CD14-positive monocyte (primary cell): ENCODE measurements at regions not wholly inside any gene's neighbourhood (a gene's known extent, or its start where the extent isn't known, plus 50 kb on each side); places are given as distances from the start of the nearest gene placed in this dataset.

ENCODE experiments used
- DNase-seq, 3 donors: peaks; one replicate each; pipeline ENCODE4 v3.0.0-alpha.2; 2011 to 2022
- H2AFZ ChIP-seq: 2 replicates; pipeline ENCODE4 v1.6.0; 2012; ENCODE audit warnings: mild to moderate bottlenecking, low read depth, low read length, inconsistent platforms; ENCODE audit not compliant: insufficient read depth, poor library complexity, severe bottlenecking
- H3K27ac ChIP-seq, 2 donors: 1 replicate in 1 of 2; 2 replicates in 1 of 2; pipeline ENCODE4 v1.5.1; 2012 to 2013; ENCODE audit warnings: low read length in 2 of 2, control low read depth in 1 of 2, inconsistent platforms in 1 of 2, low read depth in 1 of 2, mild to moderate bottlenecking in 1 of 2
- H3K27me3 ChIP-seq, 2 donors: one replicate each; pipeline versions ENCODE4 v1.6.0 to v1.6.1; 2011 to 2013; ENCODE audit warnings: low read length in 2 of 2; ENCODE audit not compliant: control insufficient read depth in 2 of 2, insufficient read depth in 2 of 2
- H3K36me3 ChIP-seq, 2 donors: replicated peaks in 1 of 2; 1 replicate in 1 of 2; 2 replicates in 1 of 2; pipeline versions ENCODE4 v1.5.1 to v1.6.1; 2012 to 2013; ENCODE audit warnings: low read length in 2 of 2, control low read depth in 1 of 2, inconsistent platforms in 1 of 2, mild to moderate bottlenecking in 1 of 2; ENCODE audit not compliant: insufficient read depth in 2 of 2, control insufficient read depth in 1 of 2
- H3K4me1 ChIP-seq, 2 donors: 1 replicate in 1 of 2; 2 replicates in 1 of 2; pipeline versions ENCODE4 v1.5.1 to v1.6.1; 2012 to 2013; ENCODE audit warnings: low read length in 2 of 2, control low read depth in 1 of 2, inconsistent platforms in 1 of 2, mild to moderate bottlenecking in 1 of 2, moderate library complexity in 1 of 2; ENCODE audit not compliant: insufficient read depth in 2 of 2, control insufficient read depth in 1 of 2
- H3K4me2 ChIP-seq: replicated peaks from 2 replicates; pipeline ENCODE3; 2012; ENCODE audit warnings: low read length, moderate library complexity, mild to moderate bottlenecking; ENCODE audit not compliant: poor library complexity, severe bottlenecking; ENCODE audit errors: extremely low read depth
- H3K4me3 ChIP-seq, 3 experiments: fragments of 200-600 bp in 1 of 3; sonication (generic) in 1 of 3; replicated peaks in 1 of 3; 1 replicate in 2 of 3; 2 replicates in 1 of 3; pipeline ENCODE4 v1.5.1; 2011 to 2013; ENCODE audit warnings: low read length in 3 of 3, mild to moderate bottlenecking in 3 of 3, control low read depth in 2 of 3, low read depth in 2 of 3, inconsistent platforms in 1 of 3, moderate library complexity in 1 of 3
- H3K79me2 ChIP-seq: 2 replicates; pipeline ENCODE4 v1.6.0; 2012; ENCODE audit warnings: mild to moderate bottlenecking, control low read depth, inconsistent platforms, low read length, moderate library complexity; ENCODE audit not compliant: insufficient read depth
- H3K9ac ChIP-seq: 2 replicates; pipeline ENCODE4 v1.6.0; 2017; ENCODE audit warnings: low read length, mild to moderate bottlenecking; ENCODE audit not compliant: insufficient read depth, poor library complexity, severe bottlenecking
- H3K9me3 ChIP-seq, 2 donors: replicated peaks in 1 of 2; 1 replicate in 1 of 2; 2 replicates in 1 of 2; pipeline versions ENCODE4 v1.5.1 to v1.6.1; 2012 to 2013; ENCODE audit warnings: low read length in 2 of 2, control low read depth in 1 of 2; ENCODE audit not compliant: control insufficient read depth in 1 of 2, insufficient read depth in 1 of 2
- H4K20me1 ChIP-seq: 2 replicates; pipeline ENCODE4 v1.6.0; 2012; ENCODE audit warnings: mild to moderate bottlenecking, low read length, control low read depth, moderate library complexity; ENCODE audit not compliant: insufficient read depth
- H3K27ac Mint-ChIP-seq, 7 donors: one replicate each; pipeline ENCODE4 v1.8.0; 2020; ENCODE audit warnings: mild to moderate bottlenecking in 7 of 7, mixed read lengths in 7 of 7, moderate library complexity in 6 of 7, inconsistent platforms in 2 of 7
- H3K27me3 Mint-ChIP-seq, 3 donors: one replicate each; pipeline ENCODE4 v1.8.0; 2021 to 2022; ENCODE audit warnings: low read depth in 3 of 3, mild to moderate bottlenecking in 3 of 3, mixed read lengths in 3 of 3, moderate library complexity in 3 of 3, inconsistent platforms in 1 of 3
- H3K36me3 Mint-ChIP-seq, 2 donors: one replicate each; pipeline ENCODE4 v1.8.0; 2020; ENCODE audit warnings: mixed read lengths in 2 of 2, inconsistent platforms in 1 of 2, mild to moderate bottlenecking in 1 of 2
- H3K4me1 Mint-ChIP-seq: one replicate; pipeline ENCODE4 v1.8.0; 2020; ENCODE audit warnings: mild to moderate bottlenecking, mixed read lengths
- H3K4me3 Mint-ChIP-seq, 2 donors: one replicate each; pipeline ENCODE4 v1.8.0; 2020; ENCODE audit warnings: mild to moderate bottlenecking in 2 of 2, mixed read lengths in 2 of 2, moderate library complexity in 1 of 2
- H3K9me3 Mint-ChIP-seq, 7 donors: one replicate each; pipeline ENCODE4 v1.8.0; 2020 to 2022; ENCODE audit warnings: mixed read lengths in 7 of 7, mild to moderate bottlenecking in 6 of 7, moderate library complexity in 6 of 7, inconsistent platforms in 2 of 7
- CTCF ChIP-seq: fragments of 200-600 bp; IDR thresholded peaks from one replicate; pipeline ENCODE4 v1.8.0; 2022; ENCODE audit warnings: antibody characterized with exemption, mild to moderate bottlenecking
- WGBS: methylation state at CpG from one replicate; pipeline ENCODE4 v1.1.5; 2013; ENCODE audit warnings: missing lambda C conversion rate; ENCODE audit not compliant: insufficient coverage; 5-methylcytosine and 5-hydroxymethylcytosine counted together
- intact Hi-C, 2 donors: fragments of 100-400 bp; cut with micrococcal nuclease; formaldehyde crosslinking; loops; one replicate each; pipeline versions ENCODE4 v1.15.0 to v1.15.1; 2023

- TF ChIP-seq CTCF = no peak
- H3K27me3 ChIP-seq = no peaks in the 10 kb centered on the region
- no peaks in the 10 kb centered on the region for H4K20me1 ChIP-seq
- peaks cover 0 to 5% (median 3%) of the 10 kb centered on the region in 3 donors for H3K27me3 Mint-ChIP-seq
- H3K27ac Mint-ChIP-seq = peak overlapping the region in 1 of 7 donors; percentile 23
- no peaks in the 10 kb centered on the region for H3K4me1 ChIP-seq
- H3K9ac ChIP-seq = no peak overlapping the region
- H3K9me3 ChIP-seq = no peaks in the 10 kb centered on the region
- H3K36me3 ChIP-seq = no peaks in the 10 kb centered on the region
- no peak overlapping the region for H3K4me3 ChIP-seq
- H3K4me3 Mint-ChIP-seq = no peak overlapping the region
- H2AFZ ChIP-seq = no peak overlapping the region
- H3K36me3 Mint-ChIP-seq = no peaks in the 10 kb centered on the region
- peaks cover 10% of the 10 kb centered on the region for H3K4me1 Mint-ChIP-seq
- 71% methylated on average over 5 of the region's 10 CpGs for WGBS
- intact Hi-C loops = no loop called here
- H3K27ac ChIP-seq = no peak overlapping the region
- H3K9me3 Mint-ChIP-seq = peaks cover 0 to 5% (median 4%) of the 10 kb centered on the region in 7 donors
- no peak overlapping the region for H3K4me2 ChIP-seq
- no peaks in the 10 kb centered on the region for H3K79me2 ChIP-seq
- DNase-seq = no peak
These were observed 68.1 kb upstream of the TLE3 start for GRCh38 chr15:70165716-70166284.

- Histone ChIP-seq H3K4me2 (no peak overlapping the region), H3K36me3 (no peaks in the 10 kb centered on the region), H3K9me3 (no peaks in the 10 kb centered on the region), H3K79me2 (no peaks in the 10 kb centered on the region), H3K27ac (no peak overlapping the region), H4K20me1 (no peaks in the 10 kb centered on the region), H3K4me1 (peaks cover 0 to 2% of the 10 kb centered on the region in 2 donors), H2AFZ (no peak overlapping the region), H3K27me3 (no peaks in the 10 kb centered on the region), H3K9ac (no peak overlapping the region), H3K4me3 (no peak overlapping the region)
- no peaks in the 10 kb centered on the region for H3K36me3 Mint-ChIP-seq
- no peak overlapping the region for H3K4me3 Mint-ChIP-seq
- H3K4me1 Mint-ChIP-seq = peaks cover 17% of the 10 kb centered on the region
- H3K27ac Mint-ChIP-seq = peak overlapping the region in 1 of 7 donors; percentile 23
- no peak for TF ChIP-seq CTCF
- no peak for DNase-seq
- H3K9me3 Mint-ChIP-seq = peaks cover 0 to 5% (median 4%) of the 10 kb centered on the region in 7 donors
- 91% methylated on average over 13 of the region's 15 CpGs for whole genome bisulfite sequencing
- H3K27me3 Mint-ChIP-seq = peaks cover 0 to 5% (median 5%) of the 10 kb centered on the region in 3 donors
- intact Hi-C loops = loop anchor here in 1 of 2 donors (5.0 kb wide), 1 partner anchor 82 kb away; no protein-coding TSS in a partner anchor
These were observed 67.4 kb upstream of the TLE3 start for GRCh38 chr15:70164910-70165715.
